ENCODE measurements at regions not wholly inside any gene's neighbourhood (a gene's known extent, or its start where the extent isn't known, plus 50 kb on each side); places are given as distances from the start of the nearest gene placed in this dataset.
"Not testable (repeated sequence)": the region's sequence is repeated elsewhere in the genome, so short reads cannot be mapped to it uniquely, and the experiment has no call there.

- no peak for TF ChIP-seq CTCF (IDR thresholded peaks at IDR 0.05; ENCODE audit: extremely low read depth, missing control alignments)
- no peak for DNase-seq (ENCODE audit: low spot score)
These were observed 67.6 kb upstream of the PRKG1 start for GRCh38 chr10:51006686-51007085.

GRCh38 chr10:51007781-51008180 lies 66.5 kb upstream of the PRKG1 start:
- no peak for DNase-seq (ENCODE audit: low spot score)
- no peak for TF ChIP-seq CTCF (IDR thresholded peaks at IDR 0.05; ENCODE audit: extremely low read depth, missing control alignments)

GRCh38 chr10:51008346-51008745 lies 65.9 kb upstream of the PRKG1 start:
- no peak for TF ChIP-seq CTCF (IDR thresholded peaks at IDR 0.05; ENCODE audit: extremely low read depth, missing control alignments)
- DNase-seq (ENCODE audit: low spot score): no peak

- TF ChIP-seq CTCF (IDR thresholded peaks at IDR 0.05; ENCODE audit: extremely low read depth, missing control alignments): peak; percentile 60
- peak; percentile 44 for DNase-seq (ENCODE audit: low spot score)
These were observed 63.3 kb upstream of the PRKG1 start for GRCh38 chr10:51010977-51011376.

DNA sequence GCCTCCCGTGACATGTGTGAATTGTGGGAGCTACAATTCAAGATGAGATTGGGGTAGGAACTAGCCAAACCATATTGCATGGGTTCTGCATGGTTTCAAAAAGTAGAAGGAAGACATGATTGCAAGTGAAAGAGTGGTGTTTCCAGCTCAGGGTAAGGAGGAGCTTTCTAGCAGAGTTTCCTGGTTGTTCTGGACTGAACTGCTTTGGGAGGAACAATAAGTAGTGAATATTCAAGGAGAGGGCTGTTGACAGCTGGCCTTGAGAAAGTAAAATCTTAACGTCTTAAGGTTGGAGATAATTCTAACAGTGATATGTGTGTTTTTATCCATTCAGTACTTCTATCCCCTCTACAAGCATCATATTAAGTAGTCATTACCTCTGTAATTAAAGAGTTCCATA lies 62.2 kb upstream of the PRKG1 start:
- no peak for DNase-seq (ENCODE audit: low spot score)
- TF ChIP-seq CTCF (IDR thresholded peaks at IDR 0.05; ENCODE audit: extremely low read depth, missing control alignments): no peak

DNA sequence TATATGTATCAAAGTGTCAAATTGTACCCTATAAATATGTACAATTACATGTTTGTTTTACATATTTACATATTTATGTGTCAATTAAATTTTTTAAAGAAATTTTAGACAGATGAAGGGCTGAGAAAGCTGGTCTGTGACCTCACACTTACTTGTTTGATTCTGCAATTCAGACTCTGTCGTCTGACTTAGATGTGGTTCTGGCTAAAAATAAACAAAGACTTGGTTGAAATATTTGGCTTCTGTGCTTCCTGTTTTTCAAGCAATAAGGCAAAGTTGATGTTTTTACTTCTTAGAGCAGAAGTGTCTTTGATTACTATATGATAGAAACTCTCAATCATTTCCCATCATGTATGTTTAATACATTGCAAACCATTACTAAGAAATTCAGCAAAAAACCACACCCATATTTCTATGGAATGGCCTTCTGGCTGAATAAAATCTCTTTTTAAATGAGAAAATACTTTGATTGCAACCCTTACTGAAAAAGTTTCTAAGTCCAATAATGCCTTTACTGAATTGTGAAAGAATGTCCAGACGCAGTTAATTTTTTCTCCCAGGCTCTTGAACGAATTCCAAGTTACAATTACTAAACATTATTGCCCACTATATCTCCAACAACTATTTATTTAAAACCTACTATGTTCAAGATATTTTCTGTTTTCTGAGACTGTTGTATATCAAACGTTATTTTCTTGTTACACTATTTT lies 59.5 kb upstream of the PRKG1 start:
- TF ChIP-seq CTCF (IDR thresholded peaks at IDR 0.05; ENCODE audit: extremely low read depth, missing control alignments): no peak
- no peak for DNase-seq (ENCODE audit: low spot score)

- DNase-seq (ENCODE audit: low spot score): not testable (repeated sequence)
These were observed 58.9 kb upstream of the PRKG1 start for GRCh38 chr10:51015390-51015754.

GRCh38 chr10:51020200-51020599 lies 54.1 kb upstream of the PRKG1 start:
- no peak for DNase-seq (ENCODE audit: low spot score)
- TF ChIP-seq CTCF (IDR thresholded peaks at IDR 0.05; ENCODE audit: extremely low read depth, missing control alignments): no peak

All from GM20000 (cell line).